GM21723 (cell line): ENCODE measurements at regions not wholly inside any gene's neighbourhood (a gene's known extent, or its start where the extent isn't known, plus 50 kb on each side); places are given as distances from the start of the nearest gene placed in this dataset.

Experiments
- ATAC-seq: cut with Tn5 transposase; IDR thresholded peaks from one replicate; pipeline ENCODE4 v1.9.1; 2021; ENCODE audit warnings: mild to moderate bottlenecking, moderate library complexity; ENCODE audit not compliant: unreplicated experiment

DNA sequence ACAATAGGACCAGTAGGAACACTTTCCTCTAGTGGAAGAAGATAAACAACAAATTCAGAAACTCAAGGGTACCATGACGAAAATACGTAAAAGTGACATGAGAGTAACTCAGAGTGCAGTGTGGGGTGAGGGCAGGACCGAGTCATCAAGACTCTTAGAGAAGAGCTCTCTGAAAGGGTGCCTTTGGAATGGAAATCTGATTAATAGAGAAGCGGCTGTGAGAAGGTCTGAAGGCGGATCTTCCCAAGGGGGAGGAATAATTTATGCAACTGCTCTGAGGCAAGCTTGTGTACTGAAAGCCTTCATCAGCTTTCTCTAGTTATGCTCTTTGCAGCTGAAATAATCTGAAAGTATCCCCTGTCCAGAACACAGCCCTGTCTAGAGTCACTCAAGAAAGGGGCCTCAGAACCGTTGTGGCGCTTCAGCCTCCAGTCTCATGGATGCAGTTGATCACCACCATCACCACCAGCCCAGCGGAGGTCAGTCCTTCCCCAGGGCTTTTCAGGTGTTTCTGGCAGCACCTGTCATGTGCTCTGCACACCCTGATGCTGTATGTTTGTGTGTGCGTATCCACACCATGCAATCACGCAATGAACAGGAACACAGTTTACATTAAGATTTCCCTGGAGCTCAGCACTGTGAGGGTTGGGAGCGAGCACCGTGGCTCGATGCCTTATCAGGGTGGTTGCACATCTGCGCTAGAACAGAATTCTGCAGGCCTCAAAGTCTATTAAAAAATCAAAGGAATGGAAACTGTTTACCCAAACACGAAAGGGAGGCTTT is 396.5 kb downstream of the SMOC2 start:
- no peak for ATAC-seq

DNA sequence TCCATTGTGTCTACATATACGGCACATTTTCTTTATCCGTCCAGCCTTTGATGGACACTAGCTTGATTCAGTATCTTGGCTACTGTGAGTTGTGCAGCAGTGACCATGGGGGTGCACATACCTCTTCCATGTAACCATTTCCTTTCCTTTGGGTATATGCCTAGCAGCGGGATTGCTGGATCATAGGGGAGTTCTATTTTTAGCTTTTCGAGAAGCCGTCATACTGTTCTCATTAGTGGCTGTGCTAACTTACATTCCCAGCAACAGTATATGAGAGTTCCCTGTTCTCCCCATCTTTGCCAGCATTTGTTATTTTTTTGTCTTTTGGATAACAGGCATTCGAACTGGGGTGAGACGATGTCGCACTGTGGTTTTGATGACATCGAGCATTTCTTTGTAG is 395.0 kb downstream of the SMOC2 start:
- no peak for ATAC-seq

DNA sequence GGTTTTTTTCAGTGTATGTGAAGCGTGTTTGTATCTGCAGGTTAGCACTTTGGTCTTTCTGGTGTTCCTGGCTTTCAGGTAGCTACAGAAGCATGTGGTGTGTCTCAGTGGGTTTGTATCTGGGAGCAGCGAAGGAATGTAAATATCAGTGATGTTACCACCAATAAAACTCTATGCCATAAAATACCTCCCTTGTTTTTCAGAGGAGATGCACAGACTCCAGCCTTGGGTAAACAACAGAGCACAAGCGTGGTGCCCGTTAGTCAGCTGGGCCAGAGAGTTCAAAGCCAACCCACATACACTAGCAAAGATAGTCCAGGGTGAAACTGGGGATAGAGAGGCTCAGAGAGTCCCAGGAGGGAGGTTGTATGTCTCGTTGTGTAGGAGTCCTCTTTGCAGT is 393.8 kb downstream of the SMOC2 start:
- ATAC-seq: no peak

DNA sequence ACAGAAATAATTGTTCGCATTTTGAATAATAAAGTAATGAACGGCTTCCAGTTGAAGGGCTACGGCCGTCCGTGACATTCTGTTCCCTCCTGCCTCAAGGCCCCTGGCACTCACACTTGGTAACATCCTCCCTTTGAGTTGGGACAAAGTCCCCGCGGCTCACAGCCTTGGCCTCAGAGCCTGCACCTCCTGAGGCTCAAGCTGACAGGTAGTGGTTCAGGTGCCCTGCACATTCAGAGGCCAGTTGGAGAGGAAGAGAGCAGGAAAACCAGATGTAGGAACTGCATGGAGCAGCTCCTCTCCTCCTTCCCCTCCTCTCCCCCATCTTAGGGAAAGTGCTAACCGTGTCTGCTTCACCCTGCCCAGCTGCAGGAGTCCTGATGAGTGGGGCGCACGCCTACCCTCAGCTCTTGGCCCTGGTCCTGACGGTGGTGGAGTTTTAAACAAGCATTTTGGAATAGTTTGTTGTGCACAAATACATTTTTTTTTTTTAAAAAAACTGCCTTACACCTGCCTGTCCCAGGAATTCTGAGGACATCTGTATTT is 393.1 kb downstream of the SMOC2 start:
- no peak for ATAC-seq

DNA sequence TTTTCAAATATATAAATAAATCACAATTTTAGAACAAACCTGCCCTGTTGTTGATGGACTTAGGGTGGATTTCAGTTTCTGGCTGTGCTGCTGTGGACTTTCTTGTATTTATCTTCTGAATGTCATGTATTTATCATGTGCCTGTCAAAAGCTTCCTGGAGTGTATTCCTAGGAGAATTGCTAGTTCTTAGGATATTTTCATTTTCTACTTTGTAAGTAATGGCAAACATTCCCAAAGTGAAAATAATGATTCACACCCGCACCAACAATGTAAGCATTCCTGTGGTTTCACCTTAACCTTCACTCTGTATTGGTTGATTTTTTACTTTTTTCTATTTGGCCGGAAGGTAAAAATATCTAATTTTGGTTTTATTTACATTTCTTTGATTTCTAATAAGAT is 387.8 kb downstream of the SMOC2 start:
- ATAC-seq: no peak

DNA sequence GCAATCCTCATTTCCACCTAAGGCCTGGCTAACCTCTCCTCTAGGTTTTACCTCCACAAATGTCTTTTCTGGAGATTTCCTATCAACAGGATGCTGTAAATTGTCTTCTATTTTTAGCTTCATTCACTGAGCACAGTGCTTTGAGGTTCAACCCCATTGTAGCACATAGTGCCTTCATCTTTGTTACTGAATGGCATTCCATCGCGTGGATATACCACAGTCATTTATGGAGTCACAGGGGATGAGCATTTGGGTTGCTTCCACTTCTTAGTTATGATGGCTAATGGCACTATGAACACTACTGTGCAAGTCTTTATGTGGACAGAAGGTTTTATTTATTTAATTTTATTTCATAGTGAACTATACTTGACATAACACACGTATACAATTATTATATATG is 387.1 kb downstream of the SMOC2 start:
- ATAC-seq: no peak

DNA sequence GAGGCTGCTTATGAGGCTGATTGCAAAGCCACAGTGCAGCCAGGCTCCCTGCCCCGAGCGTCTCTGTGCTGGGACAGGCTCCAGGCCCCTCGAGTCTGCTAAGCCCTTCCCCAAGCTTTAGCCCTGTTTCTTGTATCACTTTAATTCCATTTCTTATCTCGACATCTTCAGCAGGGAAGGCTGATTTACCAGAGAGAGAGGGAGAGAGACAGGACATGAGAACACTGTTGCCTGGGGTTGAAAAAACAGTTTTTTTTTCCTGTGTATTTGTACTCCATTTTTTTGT is 386.5 kb downstream of the SMOC2 start:
- no peak for ATAC-seq

DNA sequence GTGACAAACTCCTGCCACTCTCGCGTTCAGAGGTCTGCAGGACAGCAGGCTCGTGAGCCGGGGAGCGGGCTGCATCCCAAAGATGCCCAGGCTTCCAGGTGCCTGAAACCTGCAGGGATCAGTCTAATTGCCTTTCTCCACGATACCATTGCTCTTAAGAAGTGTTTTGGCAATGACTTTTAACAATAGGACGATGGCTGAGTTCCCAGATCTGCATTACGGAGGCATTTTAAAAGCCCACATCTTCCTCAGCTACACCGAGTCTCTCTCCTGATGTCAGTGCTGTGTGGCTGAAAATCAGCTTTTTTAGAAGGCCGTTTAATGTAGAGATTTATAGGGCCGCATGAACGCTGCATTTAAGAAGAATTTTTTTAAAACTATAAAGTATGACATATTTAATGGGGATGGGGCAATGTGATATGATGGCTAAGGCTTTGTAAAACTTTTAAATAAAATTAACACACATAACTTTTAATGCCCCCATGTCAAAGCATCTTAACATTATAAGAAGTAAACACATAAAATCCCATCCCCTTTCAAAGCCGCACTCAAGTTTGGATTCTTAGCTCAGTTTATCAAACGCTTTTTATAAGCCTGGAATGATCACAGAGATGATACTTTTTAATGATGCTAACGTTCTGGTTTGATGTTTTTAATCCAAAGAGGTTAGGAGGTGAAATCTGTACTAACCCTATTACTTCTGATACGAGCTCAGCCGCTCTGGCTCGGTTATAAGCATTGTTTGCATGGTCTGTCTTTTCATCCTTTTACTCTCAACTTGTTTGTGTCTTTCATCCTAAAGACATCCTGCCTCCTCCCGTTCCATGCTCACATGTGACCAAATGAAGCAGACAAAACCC is 386.0 kb downstream of the SMOC2 start:
- ATAC-seq: no peak

DNA sequence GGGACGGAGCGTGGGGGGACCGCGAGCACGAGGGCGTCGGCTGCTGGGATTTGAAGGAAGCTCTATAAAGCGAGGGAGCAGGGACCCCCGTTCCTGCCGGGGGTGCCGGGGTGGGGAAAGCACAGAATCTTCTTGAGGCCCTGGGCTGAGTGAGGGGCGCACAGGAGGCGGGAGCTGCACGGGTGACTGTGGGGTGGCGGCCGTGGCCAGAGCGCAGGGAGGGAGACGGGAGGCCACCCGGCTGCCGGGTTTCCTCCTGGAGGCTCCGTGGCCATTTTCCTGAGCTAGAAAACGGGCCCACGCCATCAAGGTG is 385.1 kb downstream of the SMOC2 start:
- no peak for ATAC-seq

DNA sequence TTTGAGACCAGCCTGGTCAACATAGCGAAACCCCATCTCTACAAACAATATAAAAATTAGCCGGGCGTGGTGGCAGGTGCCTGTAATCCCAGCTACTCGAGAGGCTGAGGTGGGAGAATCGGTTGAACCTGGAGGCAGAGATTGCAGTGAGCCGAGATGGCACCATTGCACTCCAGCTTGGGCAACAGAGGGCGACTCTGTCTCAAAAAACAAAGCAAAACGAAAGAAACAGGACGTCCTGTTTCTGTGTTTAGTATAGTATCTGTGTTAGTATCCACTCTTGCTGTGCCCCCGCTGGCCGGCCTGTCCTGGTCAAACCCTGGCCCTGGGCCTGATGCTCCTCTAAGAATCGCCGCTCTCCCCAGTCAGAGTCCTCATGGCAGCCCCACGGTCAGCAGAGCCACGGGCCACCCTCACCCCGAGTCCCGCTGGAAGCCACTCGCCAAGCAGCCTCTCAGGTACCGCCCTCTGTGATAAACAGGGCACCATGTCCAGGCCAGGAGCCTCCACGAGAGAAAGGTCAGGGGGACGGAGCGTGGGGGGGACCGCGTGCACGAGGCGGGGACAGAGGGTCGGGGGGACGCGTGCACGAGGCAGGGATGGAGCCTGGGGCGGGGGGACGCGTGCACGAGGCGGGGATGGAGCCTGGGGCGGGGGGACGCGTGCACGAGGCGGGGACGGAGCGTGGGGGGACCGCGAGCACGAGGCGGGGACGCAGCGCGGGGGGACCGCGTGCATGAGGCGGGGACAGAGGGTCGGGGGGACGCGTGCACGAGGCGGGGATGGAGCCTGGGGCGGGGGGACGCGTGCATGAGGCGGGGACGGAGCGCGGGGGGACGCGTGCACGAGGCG is 384.5 kb downstream of the SMOC2 start:
- no peak for ATAC-seq

DNA sequence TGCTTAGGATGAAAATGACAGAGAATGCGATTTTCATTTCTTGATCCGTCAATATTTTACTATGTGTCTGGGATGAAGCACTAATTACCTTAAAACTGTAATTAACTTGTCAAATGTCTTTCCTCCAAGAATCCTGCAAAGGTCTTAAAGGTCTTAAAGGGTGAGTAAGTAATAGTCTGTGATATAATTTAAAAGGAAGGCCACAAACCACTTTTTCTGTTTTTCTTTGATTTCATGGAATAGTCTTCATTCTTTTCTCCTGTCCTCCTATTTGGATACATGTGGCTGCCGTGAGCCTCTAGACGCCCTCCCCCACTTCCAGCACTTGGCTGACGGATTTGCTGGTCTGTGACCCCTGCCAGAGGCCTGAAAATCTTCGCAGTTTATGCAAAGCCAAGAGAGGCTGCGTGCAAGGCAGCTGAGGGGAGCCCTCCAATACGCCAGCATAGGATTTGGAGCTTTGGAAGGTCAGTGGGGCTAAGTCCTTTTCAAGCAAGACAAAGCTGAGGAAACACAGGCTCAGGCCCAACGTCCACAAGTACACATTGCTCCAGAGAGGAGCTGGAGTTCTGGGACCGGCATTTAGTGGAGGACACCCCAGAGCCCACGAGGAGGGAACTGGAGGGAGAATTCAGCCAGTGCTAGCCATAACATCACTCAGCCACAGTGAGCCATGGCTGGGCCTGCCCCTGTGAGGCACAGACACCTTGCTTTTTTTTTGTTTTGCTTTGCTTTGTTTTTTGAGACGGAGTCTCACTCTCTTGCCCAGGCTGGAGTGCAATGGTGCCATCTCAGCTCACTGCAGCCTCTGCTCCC is 382.6 kb downstream of the SMOC2 start:
- no peak for ATAC-seq

DNA sequence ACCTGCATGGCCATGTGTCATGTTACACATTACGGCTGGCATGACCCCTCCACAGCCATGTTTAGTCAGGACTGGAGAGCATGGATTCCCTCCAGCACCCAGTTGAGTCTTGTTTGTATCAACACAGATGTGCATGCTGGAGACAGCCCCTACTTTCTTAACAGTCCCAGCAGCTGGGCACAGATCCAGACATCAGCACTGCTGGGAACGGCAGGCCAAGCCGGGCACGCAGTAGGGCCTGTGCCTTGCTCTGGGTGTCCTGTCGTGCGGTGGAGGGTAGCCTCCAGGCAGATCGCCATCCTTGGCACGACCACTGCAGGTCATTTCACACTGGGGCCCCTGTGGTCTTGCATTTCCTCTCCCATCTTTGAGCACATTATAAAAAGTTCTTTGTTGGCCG is 381.4 kb downstream of the SMOC2 start:
- no peak for ATAC-seq

DNA sequence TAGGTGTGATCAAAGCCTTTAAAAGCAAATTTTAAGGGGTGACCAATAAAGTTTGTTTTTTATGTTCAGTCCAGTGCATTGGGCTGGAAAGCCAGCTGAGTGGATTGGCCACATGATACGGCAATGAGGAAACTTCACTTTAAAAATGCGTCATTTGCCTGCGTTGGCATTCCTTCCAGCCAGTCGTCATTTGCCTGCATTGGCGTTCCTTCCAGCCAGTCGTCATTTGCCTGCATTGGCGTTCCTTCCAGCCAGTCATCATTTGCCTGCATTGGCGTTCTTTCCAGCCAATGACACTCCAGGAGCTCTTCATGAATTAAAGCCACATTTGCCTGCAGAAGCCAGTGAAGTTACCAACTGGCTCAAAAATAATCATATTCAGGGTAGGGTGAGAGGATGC is 378.6 kb downstream of the SMOC2 start:
- ATAC-seq: no peak

DNA sequence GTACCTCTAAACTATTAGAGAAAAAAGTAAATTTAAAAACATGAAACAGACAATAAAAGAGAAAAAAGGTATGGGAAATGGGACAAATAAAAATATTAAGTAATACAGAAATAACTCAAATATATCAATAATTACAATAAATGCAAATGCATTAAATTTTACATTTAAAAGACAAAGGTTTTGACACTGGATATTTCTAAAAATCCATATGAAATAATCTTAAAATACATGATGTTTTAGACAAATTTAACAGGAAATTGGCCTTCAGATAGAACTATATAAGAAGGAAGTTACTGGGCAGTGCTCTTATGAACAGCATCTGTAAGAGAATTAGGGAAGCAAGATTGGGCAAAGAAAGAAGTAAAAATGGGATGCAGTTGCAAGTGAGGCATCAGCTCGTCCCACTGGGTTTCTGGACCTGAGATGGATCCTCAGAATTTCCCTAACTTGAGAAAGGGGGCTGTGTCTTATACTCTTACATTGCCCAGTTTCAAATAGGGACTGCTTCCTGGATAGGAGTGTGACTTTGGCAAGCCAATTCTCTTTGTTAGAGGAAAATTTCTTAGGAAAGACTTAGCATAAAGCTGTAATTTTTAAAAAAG is 376.7 kb downstream of the SMOC2 start:
- ATAC-seq: no peak

DNA sequence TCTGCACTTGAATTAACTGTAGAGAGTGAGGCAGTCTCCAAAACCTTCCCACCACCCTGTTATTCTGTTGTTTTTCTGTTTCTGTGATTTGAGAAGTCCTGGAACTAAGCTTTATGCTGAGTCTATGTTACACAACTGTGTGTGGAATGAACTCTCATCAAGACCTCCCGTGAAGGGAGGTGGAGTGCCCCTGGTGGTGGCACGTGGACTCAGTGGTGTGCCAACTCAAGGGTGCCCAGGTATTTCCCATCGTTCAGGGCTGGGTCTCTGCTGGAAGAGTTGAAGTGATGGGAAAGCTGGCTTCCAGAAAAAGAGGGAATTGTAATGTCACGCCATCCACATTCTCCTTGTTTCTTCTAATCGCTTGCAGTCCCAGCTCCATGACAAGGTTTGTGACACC is 374.2 kb downstream of the SMOC2 start:
- ATAC-seq: no peak

DNA sequence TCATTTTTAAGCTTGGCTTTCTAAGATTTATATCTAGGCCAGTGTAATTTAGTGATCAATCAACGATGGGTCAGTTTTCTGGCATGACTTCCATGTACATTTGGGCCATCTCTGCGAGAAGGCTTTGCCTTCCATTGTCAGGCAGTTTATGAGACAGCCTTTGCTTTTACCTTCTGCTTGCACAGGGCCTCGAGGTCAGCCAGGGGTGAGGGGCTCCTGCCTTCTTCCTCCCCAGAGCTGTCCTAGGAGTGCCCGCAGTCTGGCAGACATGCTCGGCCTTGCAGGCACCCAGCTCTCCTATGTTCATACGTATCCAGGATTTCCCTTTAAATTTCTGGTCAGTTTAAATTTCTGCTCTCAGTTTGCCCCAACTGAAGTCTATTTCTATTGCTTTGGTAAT is 367.2 kb downstream of the SMOC2 start:
- ATAC-seq: no peak

DNA sequence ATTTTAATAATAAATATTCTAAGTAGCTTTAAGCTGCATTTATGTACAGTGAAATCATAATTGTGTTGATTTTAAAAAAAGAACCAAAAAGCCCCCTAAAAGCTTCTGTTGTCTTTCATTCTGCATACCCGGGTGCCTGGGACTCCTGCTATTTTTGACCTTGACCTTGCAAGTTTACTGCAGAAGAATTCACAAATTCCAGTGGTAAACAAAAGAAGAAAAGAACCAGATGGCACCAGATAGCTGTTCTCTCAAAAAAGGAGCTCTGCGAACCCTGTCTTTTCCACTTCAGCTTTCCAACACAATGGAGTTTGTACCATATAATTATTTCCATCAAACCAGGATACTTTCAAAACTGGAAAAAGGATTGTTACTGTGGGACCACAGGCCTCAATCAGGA is 363.3 kb downstream of the SMOC2 start:
- no peak for ATAC-seq

DNA sequence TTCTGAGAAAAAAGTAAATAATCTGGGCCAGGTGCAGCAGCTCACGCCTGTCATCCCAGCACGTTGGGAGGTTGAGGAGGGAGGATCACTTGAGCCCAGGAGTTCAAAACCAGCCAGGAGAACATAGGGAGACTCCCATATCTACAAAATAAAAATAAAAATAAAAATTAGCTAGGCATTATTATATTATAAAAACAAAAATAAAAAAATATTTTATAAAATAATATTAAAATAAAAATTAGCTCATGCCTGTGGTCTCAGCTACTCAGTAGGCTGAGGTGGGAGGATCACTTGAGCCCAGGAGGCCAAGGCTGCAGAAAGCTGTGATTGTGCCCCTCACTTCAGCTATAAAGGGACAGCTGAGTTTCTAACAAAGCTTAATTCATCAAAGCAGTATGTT is 362.9 kb downstream of the SMOC2 start:
- no peak for ATAC-seq

DNA sequence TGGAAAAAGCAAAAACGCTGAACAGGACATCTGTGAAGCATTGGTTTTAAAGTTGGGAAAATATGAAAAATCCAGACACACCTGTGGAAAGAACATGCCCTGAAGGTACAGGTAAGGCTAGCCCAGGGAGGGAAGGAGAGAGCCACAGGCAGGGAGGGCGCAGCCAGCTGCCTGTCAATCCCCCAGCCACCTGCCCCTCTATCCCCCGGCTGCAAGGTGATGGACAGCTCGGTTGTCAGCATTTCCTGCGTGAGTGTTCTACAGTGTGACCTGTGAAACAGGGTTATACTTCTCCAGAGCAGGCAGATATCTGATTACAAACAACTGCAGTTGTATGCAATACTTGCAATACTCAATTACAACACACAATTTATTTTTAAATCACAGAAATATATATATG is 358.1 kb downstream of the SMOC2 start:
- ATAC-seq: no peak

DNA sequence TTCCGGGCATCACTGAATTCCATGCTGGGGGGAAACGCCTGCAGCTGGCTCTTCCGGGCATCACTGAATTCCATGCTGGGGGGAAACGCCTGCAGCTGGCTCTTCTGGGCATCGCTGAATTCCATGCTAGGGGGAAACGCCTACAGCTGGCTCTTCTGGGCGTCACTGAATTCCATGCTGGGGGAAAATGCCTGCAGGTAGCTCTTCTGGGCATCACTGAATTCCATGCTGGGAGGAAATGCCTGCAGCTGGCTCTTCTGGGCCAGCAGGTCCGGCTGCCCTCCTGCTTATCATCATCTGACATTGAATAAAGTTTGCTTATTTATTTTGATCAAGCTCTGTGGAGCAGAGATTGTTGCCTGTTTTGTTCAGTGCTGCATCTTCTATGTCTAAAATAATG is 355.1 kb downstream of the SMOC2 start:
- no peak for ATAC-seq
